ENCODE measurements at regions not wholly inside any gene's neighbourhood (a gene's known extent, or its start where the extent isn't known, plus 50 kb on each side); places are given as distances from the start of the nearest gene placed in this dataset.

DNA sequence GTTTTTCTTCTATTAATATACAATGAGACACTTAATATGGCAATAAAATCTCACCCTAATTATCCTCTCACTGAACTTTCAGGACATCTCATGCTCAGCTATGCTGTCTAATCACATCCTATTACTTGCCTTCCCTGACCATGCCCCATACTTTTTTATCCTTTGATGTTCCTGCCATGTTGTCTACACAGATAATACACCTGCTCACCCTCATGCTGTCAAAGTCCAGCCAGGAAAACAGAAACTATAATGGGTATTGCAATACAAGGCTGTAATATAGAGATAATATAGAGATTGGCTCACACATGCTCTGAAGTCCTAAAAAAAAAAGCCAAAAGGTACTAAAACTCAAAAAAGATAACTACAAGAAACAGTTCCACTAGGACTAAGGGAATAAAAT is 305.4 kb downstream of the PRDM5 start:
- Histone ChIP-seq H3K4me1 (no peaks in the 10 kb centered on the region), H3K27me3 (no peaks in the 10 kb centered on the region), H3K36me3 (no peaks in the 10 kb centered on the region), H3K27ac (replicated peaks in 1 of 4) (no peak overlapping the region), H3K4me3 (no peak overlapping the region), H3K9me3 (no peaks in the 10 kb centered on the region)
- intact Hi-C loops (cut with DNase I), result no loop called here
- TF ChIP-seq EP300 (IDR thresholded peaks at IDR 0.05), result no peak
- TF ChIP-seq POLR2A (IDR thresholded peaks at IDR 0.05; ENCODE audit: low read depth), result no peak
- no peak for TF ChIP-seq POLR2AphosphoS5 (IDR thresholded peaks at IDR 0.05)
- TF ChIP-seq, protein P1, sequence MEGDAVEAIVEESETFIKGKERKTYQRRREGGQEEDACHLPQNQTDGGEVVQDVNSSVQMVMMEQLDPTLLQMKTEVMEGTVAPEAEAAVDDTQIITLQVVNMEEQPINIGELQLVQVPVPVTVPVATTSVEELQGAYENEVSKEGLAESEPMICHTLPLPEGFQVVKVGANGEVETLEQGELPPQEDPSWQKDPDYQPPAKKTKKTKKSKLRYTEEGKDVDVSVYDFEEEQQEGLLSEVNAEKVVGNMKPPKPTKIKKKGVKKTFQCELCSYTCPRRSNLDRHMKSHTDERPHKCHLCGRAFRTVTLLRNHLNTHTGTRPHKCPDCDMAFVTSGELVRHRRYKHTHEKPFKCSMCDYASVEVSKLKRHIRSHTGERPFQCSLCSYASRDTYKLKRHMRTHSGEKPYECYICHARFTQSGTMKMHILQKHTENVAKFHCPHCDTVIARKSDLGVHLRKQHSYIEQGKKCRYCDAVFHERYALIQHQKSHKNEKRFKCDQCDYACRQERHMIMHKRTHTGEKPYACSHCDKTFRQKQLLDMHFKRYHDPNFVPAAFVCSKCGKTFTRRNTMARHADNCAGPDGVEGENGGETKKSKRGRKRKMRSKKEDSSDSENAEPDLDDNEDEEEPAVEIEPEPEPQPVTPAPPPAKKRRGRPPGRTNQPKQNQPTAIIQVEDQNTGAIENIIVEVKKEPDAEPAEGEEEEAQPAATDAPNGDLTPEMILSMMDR (IDR thresholded peaks at IDR 0.05), result no peak
- no peak for DNase-seq (ENCODE audit: extremely low spot score)

DNA sequence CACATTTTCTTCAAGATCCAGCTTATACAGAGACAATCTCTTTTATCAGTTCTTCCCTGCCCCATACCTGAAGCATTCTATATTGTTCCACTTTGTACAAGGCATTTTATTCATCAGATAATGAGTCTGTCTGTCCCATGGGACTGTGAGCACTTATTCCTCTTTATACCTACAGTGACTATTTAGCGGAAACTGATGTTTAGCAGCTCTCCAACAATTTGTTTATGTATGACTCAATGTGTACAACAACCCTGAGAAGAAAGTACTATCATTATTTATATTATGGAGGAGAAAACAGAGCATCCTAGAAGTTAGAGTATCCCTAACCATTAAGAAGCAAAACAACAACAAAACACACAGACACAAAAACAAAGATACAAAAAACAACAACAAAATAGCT is 306.5 kb downstream of the PRDM5 start:
- H3K4me1 ChIP-seq, result no peaks in the 10 kb centered on the region

DNA sequence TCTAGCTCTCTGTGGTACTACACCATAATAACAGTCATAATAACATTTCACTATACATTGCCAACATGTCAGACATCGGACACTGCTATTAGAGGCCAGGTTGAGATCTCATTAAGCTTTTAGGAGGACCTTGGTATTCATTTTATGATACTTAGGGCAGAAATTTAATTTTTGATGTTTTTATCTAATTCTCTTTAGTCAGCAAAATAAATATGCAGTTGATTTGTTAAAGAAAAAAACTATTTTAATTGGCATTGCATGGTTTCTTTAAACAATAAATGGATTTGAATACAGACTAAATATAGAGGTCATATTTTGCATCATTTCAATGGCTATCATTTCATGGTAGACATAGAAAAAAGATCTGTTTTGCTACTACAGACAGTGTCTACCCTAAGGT is 308.7 kb downstream of the PRDM5 start:
- no peak overlapping the region for H3K27ac ChIP-seq (replicated peaks in 1 of 4)
- no peaks in the 10 kb centered on the region for H3K36me3 ChIP-seq
- DNase-seq (ENCODE audit: extremely low spot score), result no peak
- no peak for TF ChIP-seq EP300 (IDR thresholded peaks at IDR 0.05)
- TF ChIP-seq, protein P1 (IDR thresholded peaks at IDR 0.05), result no peak
- TF ChIP-seq POLR2AphosphoS5 (IDR thresholded peaks at IDR 0.05), result no peak
- TF ChIP-seq POLR2A (IDR thresholded peaks at IDR 0.05; ENCODE audit: low read depth), result no peak
- no peaks in the 10 kb centered on the region for H3K4me1 ChIP-seq
- no peaks in the 10 kb centered on the region for H3K27me3 ChIP-seq
- no peak overlapping the region for H3K4me3 ChIP-seq
- intact Hi-C loops (cut with DNase I), result no loop called here
- WGBS, result 90% methylated on average over 1 of the region's 1 CpG
- H3K9me3 ChIP-seq, result no peaks in the 10 kb centered on the region

More for the DNA sequence above, 306.5 kb downstream of the PRDM5 start:
- Histone ChIP-seq H3K4me3 (no peak overlapping the region), H3K27me3 (no peaks in the 10 kb centered on the region), H3K27ac (replicated peaks in 1 of 4) (no peak overlapping the region), H3K9me3 (no peaks in the 10 kb centered on the region), H3K36me3 (no peaks in the 10 kb centered on the region)
- intact Hi-C loops (cut with DNase I), result no loop called here
- TF ChIP-seq EP300 (IDR thresholded peaks at IDR 0.05) (no peak), POLR2A (IDR thresholded peaks at IDR 0.05; ENCODE audit: low read depth) (no peak), POLR2AphosphoS5 (IDR thresholded peaks at IDR 0.05) (no peak)
- TF ChIP-seq, protein P1 (IDR thresholded peaks at IDR 0.05), result no peak
- no peak for DNase-seq (ENCODE audit: extremely low spot score)
- WGBS, result 80% methylated on average over 1 of the region's 1 CpG

DNA sequence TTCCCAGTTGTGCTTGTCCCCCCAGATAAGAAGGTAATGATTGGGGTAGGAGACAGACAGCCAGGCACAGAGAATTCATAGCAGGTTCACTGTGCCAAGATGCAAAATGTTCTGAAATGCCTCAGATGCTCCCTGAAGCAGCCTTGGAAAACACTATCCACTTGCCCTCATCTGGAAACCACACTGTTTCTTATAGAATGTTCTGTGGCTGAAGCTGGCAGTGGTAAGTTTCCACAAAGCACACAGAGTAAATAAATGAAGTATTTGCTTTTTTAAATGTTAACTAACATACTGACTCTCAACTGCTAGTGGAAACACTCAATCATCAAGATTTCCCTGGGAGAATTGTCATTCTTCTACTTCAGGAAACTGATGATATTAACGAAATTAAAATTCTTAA is 311.4 kb downstream of the PRDM5 start:
- intact Hi-C loops (cut with DNase I), result no loop called here
- Histone ChIP-seq H3K4me1 (no peaks in the 10 kb centered on the region), H3K4me3 (no peak overlapping the region), H3K27me3 (no peaks in the 10 kb centered on the region), H3K9me3 (peaks cover 0 to 6% (median 2%) of the 10 kb centered on the region in 4 donors), H3K36me3 (no peaks in the 10 kb centered on the region), H3K27ac (replicated peaks in 1 of 4) (no peak overlapping the region)
- no peak for TF ChIP-seq POLR2AphosphoS5 (IDR thresholded peaks at IDR 0.05)
- TF ChIP-seq EP300 (IDR thresholded peaks at IDR 0.05), result no peak
- TF ChIP-seq, protein P1 (IDR thresholded peaks at IDR 0.05), result no peak
- no peak for TF ChIP-seq POLR2A (IDR thresholded peaks at IDR 0.05; ENCODE audit: low read depth)
- DNase-seq (ENCODE audit: extremely low spot score), result no peak
- WGBS, result 78% methylated on average over 1 of the region's 1 CpG

DNA sequence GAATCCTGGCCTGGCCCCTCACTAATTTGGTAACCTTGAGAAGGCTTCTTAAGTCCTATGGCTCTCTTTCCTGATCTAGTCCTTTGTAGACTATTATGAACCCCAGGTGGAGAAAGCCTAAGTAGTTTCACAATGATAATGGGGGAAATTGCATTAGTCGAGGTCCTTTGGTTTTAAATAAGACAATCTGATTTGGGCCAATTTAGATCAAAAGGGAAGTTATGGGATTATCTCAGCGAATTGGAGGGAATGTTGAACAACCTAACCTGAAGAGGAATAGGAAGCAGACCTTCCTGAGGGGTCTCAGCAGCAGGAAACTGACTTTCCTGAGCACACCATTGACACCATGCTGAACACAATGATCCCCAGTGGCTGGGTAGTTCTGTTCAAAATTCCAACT is 331.5 kb downstream of the PRDM5 start:
- DNase-seq (ENCODE audit: extremely low spot score), result no peak
- Histone ChIP-seq H3K4me1 (no peaks in the 10 kb centered on the region), H3K9me3 (no peaks in the 10 kb centered on the region), H3K27me3 (no peaks in the 10 kb centered on the region), H3K4me3 (no peak overlapping the region), H3K36me3 (no peaks in the 10 kb centered on the region), H3K27ac (replicated peaks in 1 of 4) (no peak overlapping the region)
- intact Hi-C loops (cut with DNase I), result no loop called here
- 88% methylated on average over 2 of the region's 2 CpGs for WGBS
- TF ChIP-seq POLR2AphosphoS5 (IDR thresholded peaks at IDR 0.05), result no peak
